Right lobe of liver (tissue), 4 donors: ENCODE measurements at regions not wholly inside any gene's neighbourhood (a gene's known extent, or its start where the extent isn't known, plus 50 kb on each side); places are given as distances from the start of the nearest gene placed in this dataset.

ENCODE experiments used
- POLR2A ChIP-seq: fragments of 450-650 bp; IDR thresholded peaks from one replicate; pipeline ENCODE4 v1.6.1; 2017; ENCODE audit warnings: antibody characterized with exemption, mild to moderate bottlenecking
- TF ChIP-seq, protein P1 (sequence below), 4 donors: fragments of 200-600 bp in 3 of 4; fragments of 450-650 bp in 1 of 4; IDR thresholded peaks; one replicate each; pipeline versions ENCODE4 v1.5.1 to v1.8.0; 2016 to 2022; ENCODE audit warnings: antibody characterized with exemption in 4 of 4, mild to moderate bottlenecking in 2 of 4
- donor health status: DM: no; HTN: no; CAD: no.
- donor health status: DM: no; HTN: no; CAD: no.
- donor health status: DM: no; HTN: yes; CAD: no.

DNA sequence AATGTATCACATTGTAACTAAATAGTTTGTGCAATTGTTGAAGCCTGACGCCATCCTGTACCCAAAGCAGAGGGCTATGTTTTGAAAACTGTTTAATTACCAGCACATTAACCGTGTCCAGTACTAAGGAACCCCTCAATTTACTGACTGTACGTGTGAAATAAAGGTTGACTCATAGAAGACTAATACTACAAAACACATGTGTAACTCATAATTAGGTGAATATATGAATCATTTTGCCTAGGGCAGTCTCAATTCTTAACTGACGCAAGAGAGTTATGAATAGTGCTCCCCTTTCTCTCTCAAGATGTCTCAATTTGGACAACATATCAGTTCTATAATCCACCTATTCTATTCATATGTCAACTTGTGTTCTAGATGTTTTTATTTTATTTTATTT lies 558.4 kb downstream of the PRDM9 start:
- TF ChIP-seq, protein P1, sequence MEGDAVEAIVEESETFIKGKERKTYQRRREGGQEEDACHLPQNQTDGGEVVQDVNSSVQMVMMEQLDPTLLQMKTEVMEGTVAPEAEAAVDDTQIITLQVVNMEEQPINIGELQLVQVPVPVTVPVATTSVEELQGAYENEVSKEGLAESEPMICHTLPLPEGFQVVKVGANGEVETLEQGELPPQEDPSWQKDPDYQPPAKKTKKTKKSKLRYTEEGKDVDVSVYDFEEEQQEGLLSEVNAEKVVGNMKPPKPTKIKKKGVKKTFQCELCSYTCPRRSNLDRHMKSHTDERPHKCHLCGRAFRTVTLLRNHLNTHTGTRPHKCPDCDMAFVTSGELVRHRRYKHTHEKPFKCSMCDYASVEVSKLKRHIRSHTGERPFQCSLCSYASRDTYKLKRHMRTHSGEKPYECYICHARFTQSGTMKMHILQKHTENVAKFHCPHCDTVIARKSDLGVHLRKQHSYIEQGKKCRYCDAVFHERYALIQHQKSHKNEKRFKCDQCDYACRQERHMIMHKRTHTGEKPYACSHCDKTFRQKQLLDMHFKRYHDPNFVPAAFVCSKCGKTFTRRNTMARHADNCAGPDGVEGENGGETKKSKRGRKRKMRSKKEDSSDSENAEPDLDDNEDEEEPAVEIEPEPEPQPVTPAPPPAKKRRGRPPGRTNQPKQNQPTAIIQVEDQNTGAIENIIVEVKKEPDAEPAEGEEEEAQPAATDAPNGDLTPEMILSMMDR (IDR thresholded peaks at IDR 0.05) = no peak
- no peak for TF ChIP-seq POLR2A
